ENCODE measurements at regions not wholly inside any gene's neighbourhood (a gene's known extent, or its start where the extent isn't known, plus 50 kb on each side); places are given as distances from the start of the nearest gene placed in this dataset.

DNA sequence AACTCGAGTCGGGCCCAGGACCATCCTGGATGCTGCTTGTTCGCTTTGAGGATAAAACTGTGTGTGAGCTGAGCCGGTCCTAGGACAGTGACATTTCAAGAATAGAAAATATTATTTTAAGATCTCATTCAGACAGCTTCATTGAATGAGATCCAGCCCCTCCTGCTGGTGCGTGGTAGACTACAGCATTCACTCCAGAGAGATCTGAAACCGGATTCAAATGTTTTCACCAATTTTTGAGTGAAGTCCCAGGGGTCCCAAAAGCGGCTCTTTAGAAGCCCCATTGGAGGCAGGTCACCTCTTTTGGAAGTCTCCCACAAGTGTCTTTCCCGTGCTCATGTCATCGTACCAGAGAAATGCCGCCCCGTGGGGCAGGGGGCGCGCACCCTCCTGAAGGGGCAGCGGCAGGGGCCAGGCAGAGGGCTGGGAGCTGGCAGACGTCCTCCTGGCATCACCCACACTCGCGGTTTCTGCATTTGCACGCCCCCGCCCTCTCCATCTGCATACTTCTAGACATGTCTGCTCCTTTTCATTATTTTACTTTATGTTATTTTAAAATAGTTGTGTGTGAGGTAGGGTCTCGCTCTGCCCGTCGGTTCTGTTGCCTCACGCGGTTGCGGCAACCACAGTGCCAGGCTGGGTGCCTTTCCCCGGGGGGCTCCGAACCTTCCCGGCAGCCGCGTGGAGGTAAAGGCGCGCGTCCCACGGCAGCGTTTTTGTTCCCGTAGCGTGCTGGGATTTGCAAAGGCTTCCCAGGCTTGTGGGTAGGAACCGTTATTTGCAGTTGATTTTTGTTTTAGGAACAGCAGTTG, 52.3 kb upstream of the DPYSL4 start (continued):
- TF ChIP-seq SNAI1 (CRISPR knock-in tag; IDR thresholded peaks at IDR 0.05; ENCODE audit: borderline replicate concordance), result no peak
- TF ChIP-seq POLR2A (IDR thresholded peaks at IDR 0.05; ENCODE audit: insufficient read depth in 1 of 2, low read depth in 2 of 2, low read length in 2 of 2), result no peak
- no peak for TF ChIP-seq SKIL (CRISPR knock-in tag; IDR thresholded peaks at IDR 0.05; ENCODE audit: borderline replicate concordance)

DNA sequence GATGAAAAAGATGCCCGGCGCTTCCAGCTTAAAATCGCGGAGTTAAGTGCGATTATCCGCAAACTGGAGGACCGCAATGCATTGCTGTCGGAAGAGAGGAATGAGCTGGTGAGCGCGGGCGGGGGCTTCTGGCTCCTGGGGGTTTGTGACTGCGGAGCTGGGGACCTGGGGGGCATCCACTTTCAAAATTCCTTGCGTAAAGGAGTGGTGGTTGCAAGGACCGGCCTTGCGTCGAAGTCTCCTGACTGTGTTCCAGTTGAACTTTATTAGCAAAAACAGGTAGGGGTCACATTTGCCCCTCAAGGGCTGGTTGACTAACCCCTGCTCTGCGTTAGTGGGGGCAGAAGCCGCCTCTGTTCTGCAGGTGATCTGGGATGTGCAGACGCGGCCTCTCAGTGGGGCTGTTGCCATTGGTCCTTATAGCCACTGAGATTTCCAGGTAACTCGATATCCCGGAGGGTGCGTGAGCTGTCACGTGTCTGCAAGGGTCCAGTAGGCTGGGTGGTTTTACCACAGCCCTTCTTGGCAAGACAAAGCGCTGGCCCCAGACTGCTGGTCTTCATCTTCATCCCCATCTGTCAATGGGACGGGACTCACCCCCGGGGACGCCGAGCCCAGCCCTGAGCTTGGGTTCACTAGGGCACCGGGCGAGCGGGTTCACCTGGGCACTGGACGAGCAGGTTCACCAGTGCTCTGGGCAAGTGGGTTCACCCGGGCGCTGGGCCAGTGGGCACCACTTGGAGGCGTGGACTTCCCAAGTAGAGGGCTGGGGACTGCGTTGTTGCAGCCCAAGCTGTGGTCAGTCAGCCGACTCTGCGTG, 51.5 kb upstream of the DPYSL4 start:
- Histone ChIP-seq H3K36me3 (replicated peaks in 1 of 2; ENCODE audit: control insufficient read depth in 1 of 2, insufficient read depth in 2 of 2, low read length in 2 of 2) (no peaks in the 10 kb centered on the region), H3K79me2 (ENCODE audit: insufficient read depth, low read length) (no peaks in the 10 kb centered on the region), H3K27me3 (ENCODE audit: control insufficient read depth in 1 of 2, insufficient read depth in 2 of 2, low read length in 2 of 2) (peaks cover 10 to 50% of the 10 kb centered on the region in 2 experiments), H4K20me1 (ENCODE audit: insufficient read depth, low read length) (no peaks in the 10 kb centered on the region), H3K9ac (ENCODE audit: insufficient read depth, low read depth, low read length) (no peak overlapping the region), H3K27ac (ENCODE audit: extremely low read length, insufficient read depth, low read length) (no peak overlapping the region), H3K4me1 (ENCODE audit: insufficient read depth, low read length) (no peaks in the 10 kb centered on the region), H3K4me3 (replicated peaks in 1 of 3; ENCODE audit: insufficient read depth in 1 of 3, low read depth in 2 of 3, low read length in 3 of 3) (no peak overlapping the region), H3K9me3 (ENCODE audit: low read length) (no peaks in the 10 kb centered on the region), H2AFZ (ENCODE audit: low read length) (no peak overlapping the region), H3K4me2 (ENCODE audit: low read depth, low read length) (no peak overlapping the region)
- FAIRE-seq (no peak), ATAC-seq (no peak), DNase-seq (ENCODE audit: low spot score) (no peak)
- CTCF ChIA-PET (ENCODE audit: low intra/inter-chr PET ratio, low total read pairs), result no interaction called here
- POLR2A ChIA-PET, result no interaction called here
- 70% methylated on average over 20 of the region's 39 CpGs for WGBS (ENCODE audit: low lambda C conversion rate)
- no TSS peak for BruUV-seq (replicated peaks)
- in situ Hi-C loops (cut with HindIII; ENCODE audit: extremely low pct_ligation_motif_present, low pct_unique_long_range_greater_than_20kb) (no loop called here), intact Hi-C loops (cut with micrococcal nuclease; ENCODE audit: unreplicated experiment) (no loop called here)
- TF ChIP-seq ZBTB49 (CRISPR knock-in tag; IDR thresholded peaks at IDR 0.05; ENCODE audit: borderline replicate concordance) (no peak), CCDC6 (CRISPR knock-in tag; IDR thresholded peaks at IDR 0.05) (no peak), NFKB2 (CRISPR knock-in tag; IDR thresholded peaks at IDR 0.05; ENCODE audit: borderline replicate concordance) (no peak), ZNF841 (CRISPR knock-in tag; IDR thresholded peaks at IDR 0.05; ENCODE audit: borderline replicate concordance) (no peak), NFATC3 (CRISPR knock-in tag; IDR thresholded peaks at IDR 0.05) (no peak), ZBTB7B (CRISPR knock-in tag; IDR thresholded peaks at IDR 0.05) (no peak), DNMT1 (CRISPR knock-in tag; IDR thresholded peaks at IDR 0.05) (no peak), ATRX (CRISPR knock-in tag; IDR thresholded peaks at IDR 0.05; ENCODE audit: borderline replicate concordance) (no peak), ELF4 (CRISPR knock-in tag; IDR thresholded peaks at IDR 0.05; ENCODE audit: borderline replicate concordance) (no peak), ZNF124 (CRISPR knock-in tag; IDR thresholded peaks at IDR 0.05) (no peak)
- TF ChIP-seq, protein P1, sequence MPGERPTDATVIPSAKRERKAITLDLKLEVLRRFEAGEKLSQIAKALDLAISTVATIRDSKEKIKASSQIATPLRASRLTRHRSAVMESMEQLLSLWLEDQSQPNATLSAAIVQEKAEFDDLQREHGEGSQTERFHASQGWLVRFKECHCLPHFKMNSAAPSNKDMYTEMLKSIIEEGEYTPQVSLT (CRISPR knock-in tag; IDR thresholded peaks at IDR 0.05; ENCODE audit: borderline replicate concordance, low read depth), result no peak

Measured in HepG2 (cell line).